AG08396 (cell line): ENCODE measurements at regions not wholly inside any gene's neighbourhood (a gene's known extent, or its start where the extent isn't known, plus 50 kb on each side); places are given as distances from the start of the nearest gene placed in this dataset.
"Not testable (repeated sequence)": the region's sequence is repeated elsewhere in the genome, so short reads cannot be mapped to it uniquely, and the experiment has no call there.

Source experiments
- DNase-seq: peaks from one replicate; pipeline ENCODE4 v3.0.0; 2012; ENCODE audit warnings: low spot score, mixed read lengths

- DNase-seq, result no peak
Measured at GRCh38 chrX:4675686-4676300, 962.3 kb upstream of the PRKX start.

- no peak for DNase-seq
Measured at GRCh38 chrX:4674028-4674782, 960.8 kb upstream of the PRKX start.

- DNase-seq, result no peak
Measured at GRCh38 chrX:4671344-4671743, 957.9 kb upstream of the PRKX start.

GRCh38 chrX:4670606-4671005 lies 957.2 kb upstream of the PRKX start:
- DNase-seq, result no peak

GRCh38 chrX:4668802-4669536 lies 955.5 kb upstream of the PRKX start:
- DNase-seq, result no peak

GRCh38 chrX:4663085-4663484 lies 949.6 kb upstream of the PRKX start:
- no peak for DNase-seq

- no peak for DNase-seq
Measured at GRCh38 chrX:4661771-4662170, 948.3 kb upstream of the PRKX start.

GRCh38 chrX:4656419-4656818 lies 943.0 kb upstream of the PRKX start:
- no peak for DNase-seq

- DNase-seq, result no peak
Measured at GRCh38 chrX:4655743-4656142, 942.3 kb upstream of the PRKX start.

GRCh38 chrX:4642114-4642513 lies 928.7 kb upstream of the PRKX start:
- DNase-seq, result no peak

GRCh38 chrX:4638036-4638435 lies 924.6 kb upstream of the PRKX start:
- no peak for DNase-seq

- no peak for DNase-seq
Measured at GRCh38 chrX:4627414-4627813, 914.0 kb upstream of the PRKX start.

GRCh38 chrX:4622486-4623167 lies 909.2 kb upstream of the PRKX start:
- DNase-seq, result no peak

GRCh38 chrX:4613651-4614050 lies 900.2 kb upstream of the PRKX start:
- not testable (repeated sequence) for DNase-seq

GRCh38 chrX:4588893-4589292 lies 875.4 kb upstream of the PRKX start:
- DNase-seq, result no peak

GRCh38 chrX:4588466-4588865 lies 875.0 kb upstream of the PRKX start:
- DNase-seq, result no peak

GRCh38 chrX:4588056-4588455 lies 874.6 kb upstream of the PRKX start:
- no peak for DNase-seq

GRCh38 chrX:4579999-4580398 lies 866.5 kb upstream of the PRKX start:
- DNase-seq, result no peak

- no peak for DNase-seq
Measured at GRCh38 chrX:4579480-4579879, 866.0 kb upstream of the PRKX start.

- no peak for DNase-seq
Measured at GRCh38 chrX:4572691-4573090, 859.2 kb upstream of the PRKX start.

GRCh38 chrX:4570151-4570550 lies 856.7 kb upstream of the PRKX start:
- no peak for DNase-seq

- DNase-seq, result no peak
Measured at GRCh38 chrX:4560192-4560591, 846.7 kb upstream of the PRKX start.

- DNase-seq, result no peak
Measured at GRCh38 chrX:4550018-4550417, 836.6 kb upstream of the PRKX start.
